Liver (tissue), 8 donors: ENCODE measurements at regions not wholly inside any gene's neighbourhood (a gene's known extent, or its start where the extent isn't known, plus 50 kb on each side); places are given as distances from the start of the nearest gene placed in this dataset.

Source experiments
- DNase-seq: peaks from one replicate; pipeline ENCODE4 v3.0.0-alpha.2; 2017; ENCODE audit warnings: low spot score
- H3K27ac ChIP-seq, 2 donors: one replicate each; pipeline ENCODE4 v1.7.0; 2013; ENCODE audit warnings: inconsistent platforms in 2 of 2, low read length in 2 of 2, control low read depth in 1 of 2, low read depth in 1 of 2, mild to moderate bottlenecking in 1 of 2
- H3K27me3 ChIP-seq, 4 donors: one replicate each; pipeline versions ENCODE4 v1.6.1 to v1.7.0; 2013; ENCODE audit warnings: low read length in 3 of 4, inconsistent platforms in 1 of 4, mild to moderate bottlenecking in 1 of 4, moderate library complexity in 1 of 4; ENCODE audit not compliant: control insufficient read depth in 4 of 4, insufficient read depth in 4 of 4
- H3K36me3 ChIP-seq, 4 donors: one replicate each; pipeline versions ENCODE4 v1.6.1 to v1.7.0; 2013; ENCODE audit warnings: low read length in 3 of 4, mild to moderate bottlenecking in 3 of 4, low read depth in 1 of 4, moderate library complexity in 1 of 4; ENCODE audit not compliant: control insufficient read depth in 4 of 4, insufficient read depth in 3 of 4
- H3K4me1 ChIP-seq, 4 donors: one replicate each; pipeline versions ENCODE4 v1.6.1 to v1.7.0; 2013; ENCODE audit warnings: low read length in 3 of 4, mild to moderate bottlenecking in 3 of 4, moderate library complexity in 1 of 4; ENCODE audit not compliant: control insufficient read depth in 4 of 4, insufficient read depth in 4 of 4
- H3K4me3 ChIP-seq, 3 donors: one replicate each; pipeline versions ENCODE4 v1.6.1 to v1.7.0; 2013; ENCODE audit warnings: low read length in 3 of 3, control low read depth in 1 of 3, low read depth in 1 of 3, mild to moderate bottlenecking in 1 of 3
- H3K9ac ChIP-seq, 2 donors: one replicate each; pipeline ENCODE4 v1.7.0; 2013; ENCODE audit warnings: low read length in 2 of 2, mild to moderate bottlenecking in 2 of 2, moderate library complexity in 2 of 2, control low read depth in 1 of 2, low read depth in 1 of 2
- H3K9me3 ChIP-seq, 4 donors: one replicate each; pipeline versions ENCODE4 v1.6.1 to v1.7.0; 2013; ENCODE audit warnings: low read length in 3 of 4; ENCODE audit not compliant: control insufficient read depth in 4 of 4
- ATF3 ChIP-seq: IDR thresholded peaks from 2 replicates; pipeline ENCODE4 v1.6.1; 2016; ENCODE audit warnings: antibody characterized with exemption
- CTCF ChIP-seq: fragments of 150-350 bp; IDR thresholded peaks from 2 replicates; pipeline ENCODE4 v1.5.1; 2017; ENCODE audit warnings: improper control_type of control experiment, low read depth, low read length; ENCODE audit not compliant: missing input control
- EGR1 ChIP-seq, 2 donors: IDR thresholded peaks; 2 replicates each; pipeline ENCODE4 v1.6.1; 2016 to 2018; ENCODE audit warnings: antibody characterized with exemption in 2 of 2, low read depth in 2 of 2
- FOXA1 ChIP-seq: IDR thresholded peaks from 2 replicates; pipeline ENCODE4 v1.6.1; 2016; ENCODE audit warnings: antibody characterized with exemption
- FOXA2 ChIP-seq: IDR thresholded peaks from 2 replicates; pipeline ENCODE4 v1.6.1; 2016; ENCODE audit warnings: antibody characterized with exemption
- GABPA ChIP-seq, 2 donors: IDR thresholded peaks in 1 of 2; conservative IDR thresholded peaks in 1 of 2; 2 replicates each; pipeline ENCODE4 v1.6.1; 2016; ENCODE audit warnings: antibody characterized with exemption in 2 of 2, mild to moderate bottlenecking in 1 of 2, moderate library complexity in 1 of 2
- HNF4A ChIP-seq, 2 donors: conservative IDR thresholded peaks; 2 replicates each; pipeline ENCODE4 v1.6.1; 2016; ENCODE audit warnings: antibody characterized with exemption in 2 of 2, mild to moderate bottlenecking in 2 of 2
- HNF4G ChIP-seq: IDR thresholded peaks from 2 replicates; pipeline ENCODE4 v1.6.1; 2016; ENCODE audit warnings: antibody characterized with exemption
- JUND ChIP-seq, 2 donors: IDR thresholded peaks; 2 replicates each; pipeline ENCODE4 v1.6.1; 2016; ENCODE audit warnings: antibody characterized with exemption in 2 of 2
- MAX ChIP-seq: IDR thresholded peaks from 2 replicates; pipeline ENCODE4 v1.6.1; 2016; ENCODE audit warnings: antibody characterized with exemption
- NR2F2 ChIP-seq: IDR thresholded peaks from 2 replicates; pipeline ENCODE4 v1.6.1; 2016; ENCODE audit warnings: antibody characterized with exemption
- RAD21 ChIP-seq, 2 donors: IDR thresholded peaks; 2 replicates each; pipeline ENCODE4 v1.6.1; 2016; ENCODE audit warnings: antibody characterized with exemption in 2 of 2, mild to moderate bottlenecking in 2 of 2
- REST ChIP-seq: IDR thresholded peaks from 2 replicates; pipeline ENCODE4 v1.6.1; 2016; ENCODE audit warnings: antibody characterized with exemption, mild to moderate bottlenecking
- RXRA ChIP-seq, 2 donors: IDR thresholded peaks; 2 replicates each; pipeline ENCODE4 v1.6.1; 2017 to 2018; ENCODE audit warnings: antibody characterized with exemption in 2 of 2, mild to moderate bottlenecking in 1 of 2
- SP1 ChIP-seq: IDR thresholded peaks from 2 replicates; pipeline ENCODE4 v1.6.1; 2018; ENCODE audit warnings: antibody characterized with exemption, mild to moderate bottlenecking
- TAF1 ChIP-seq: conservative IDR thresholded peaks from 2 replicates; pipeline ENCODE4 v1.6.1; 2016; ENCODE audit warnings: antibody characterized with exemption, mild to moderate bottlenecking
- YY1 ChIP-seq: IDR thresholded peaks from 2 replicates; pipeline ENCODE4 v1.6.1; 2016; ENCODE audit warnings: antibody characterized with exemption, mild to moderate bottlenecking
- ZBTB33 ChIP-seq: IDR thresholded peaks from 2 replicates; pipeline ENCODE4 v1.6.1; 2016; ENCODE audit warnings: antibody characterized with exemption
- WGBS: extraction: QIAGEN DNeasy Blood & Tissue Kit; methylation state at CpG from one replicate; pipeline ENCODE4 v1.1.7; 2013; 5-methylcytosine and 5-hydroxymethylcytosine counted together
- donor health status: healthy.
- donor health status: healthy.
- donor health status: healthy.
- donor health status: healthy.
- donor health status: healthy.

GRCh38 chr4:180925805-180926204 lies 1317.4 kb upstream of the TENM3 start:
- Histone ChIP-seq H3K4me1 (no peaks in the 10 kb centered on the region), H3K36me3 (no peaks in the 10 kb centered on the region), H3K9ac (no peak overlapping the region), H3K27ac (no peak overlapping the region), H3K4me3 (no peak overlapping the region), H3K9me3 (no peaks in the 10 kb centered on the region), H3K27me3 (no peaks in the 10 kb centered on the region)
- 77% methylated on average over 3 of the region's 3 CpGs for WGBS
- no peak for DNase-seq
- TF ChIP-seq EGR1 (IDR thresholded peaks at IDR 0.05; ENCODE audit: low read depth in 2 of 2): no peak
- TF ChIP-seq HNF4A (conservative IDR thresholded peaks at IDR 0.05): no peak
- no peak for TF ChIP-seq SP1
- TF ChIP-seq RAD21 (IDR thresholded peaks at IDR 0.05): no peak
- TF ChIP-seq HNF4G: no peak
- TF ChIP-seq TAF1: no peak
- no peak for TF ChIP-seq YY1
- no peak for TF ChIP-seq NR2F2
- no peak for TF ChIP-seq ATF3

- Histone ChIP-seq H3K4me3 (no peak overlapping the region), H3K9ac (no peak overlapping the region), H3K4me1 (no peaks in the 10 kb centered on the region), H3K9me3 (no peaks in the 10 kb centered on the region), H3K36me3 (no peaks in the 10 kb centered on the region), H3K27ac (no peak overlapping the region), H3K27me3 (no peaks in the 10 kb centered on the region)
- no peak for DNase-seq
- WGBS: 46% methylated on average over 1 of the region's 1 CpG
- TF ChIP-seq YY1: no peak
- no peak for TF ChIP-seq JUND (IDR thresholded peaks at IDR 0.05)
- no peak for TF ChIP-seq RAD21 (IDR thresholded peaks at IDR 0.05)
- TF ChIP-seq CTCF: no peak
- TF ChIP-seq FOXA2: no peak
- TF ChIP-seq EGR1 (IDR thresholded peaks at IDR 0.05; ENCODE audit: low read depth in 2 of 2): no peak
- TF ChIP-seq GABPA (IDR thresholded peaks at IDR 0.05 in 1 of 2, conservative IDR thresholded peaks at IDR 0.05 in 1 of 2): no peak
- TF ChIP-seq MAX: no peak
- TF ChIP-seq HNF4G: no peak
- TF ChIP-seq FOXA1: no peak
- TF ChIP-seq SP1: no peak
- TF ChIP-seq REST: no peak
- TF ChIP-seq ZBTB33: no peak
- no peak for TF ChIP-seq ATF3
- TF ChIP-seq NR2F2: no peak
- no peak for TF ChIP-seq HNF4A (conservative IDR thresholded peaks at IDR 0.05)
- TF ChIP-seq TAF1: no peak
- no peak for TF ChIP-seq RXRA (IDR thresholded peaks at IDR 0.05)
Observed at GRCh38 chr4:180926277-180926676, 1316.9 kb upstream of the TENM3 start.
